HG03196 (cell line): ENCODE measurements at regions not wholly inside any gene's neighbourhood (a gene's known extent, or its start where the extent isn't known, plus 50 kb on each side); places are given as distances from the start of the nearest gene placed in this dataset.
"Not testable (repeated sequence)": the region's sequence is repeated elsewhere in the genome, so short reads cannot be mapped to it uniquely, and the experiment has no call there.

ENCODE experiments used
- ATAC-seq: cut with Tn5 transposase; IDR thresholded peaks from one replicate; pipeline ENCODE4 v1.9.1; 2021; ENCODE audit not compliant: unreplicated experiment

DNA sequence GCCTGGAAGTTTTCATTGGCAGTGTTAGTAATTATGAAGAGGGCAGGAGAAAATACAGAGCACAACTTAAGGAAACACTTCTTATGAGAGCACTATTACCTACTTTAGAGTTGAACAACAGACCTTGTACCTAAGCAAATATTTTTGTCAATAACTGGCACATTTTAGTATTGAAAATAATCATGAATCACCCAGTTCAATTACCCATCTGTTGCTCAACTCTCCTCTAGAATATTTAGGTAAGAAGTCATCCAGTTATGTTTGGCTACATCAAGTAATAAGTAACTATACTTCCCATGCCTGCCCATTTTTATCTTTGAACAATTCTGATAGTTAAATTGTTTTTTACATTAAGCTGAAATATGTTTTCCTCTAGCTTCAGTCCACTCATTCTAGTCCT lies 893.4 kb downstream of the DIAPH3 start:
- no peak for ATAC-seq

DNA sequence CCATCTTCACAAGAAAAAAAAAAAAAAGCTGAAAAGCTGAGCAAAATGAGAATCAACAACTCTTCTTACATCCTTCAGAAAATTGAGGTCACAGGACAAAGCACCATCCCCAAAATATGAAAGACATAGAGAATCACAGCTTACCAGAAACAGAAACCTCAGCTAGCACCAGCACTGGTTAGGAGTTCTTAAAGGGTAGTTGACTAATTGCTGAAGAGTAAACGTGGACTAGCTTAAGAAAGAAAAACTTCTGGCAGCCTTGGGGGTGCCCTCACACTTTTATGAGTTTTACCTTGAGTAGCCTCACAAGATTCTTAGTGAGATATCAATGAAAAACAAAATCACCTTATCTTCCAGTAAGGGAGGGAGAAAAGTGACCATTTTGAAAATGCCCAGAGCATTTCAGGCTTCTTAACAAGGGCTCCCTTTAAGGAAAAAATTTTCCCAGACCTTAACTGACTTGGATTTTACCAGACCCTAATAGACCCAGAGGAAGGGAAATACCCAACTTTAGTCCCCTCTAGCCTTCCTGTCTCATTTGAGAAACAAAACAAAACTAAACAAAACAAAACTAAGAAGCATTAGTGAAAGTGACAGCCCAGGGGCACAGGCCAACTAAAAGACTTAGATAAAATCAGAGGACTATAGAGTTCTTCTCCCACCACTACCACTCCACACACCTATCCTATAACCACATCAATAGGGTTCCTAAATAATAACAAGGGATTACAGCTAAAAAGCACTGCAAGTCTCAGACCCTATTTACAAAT lies 888.6 kb downstream of the DIAPH3 start:
- ATAC-seq, result no peak

DNA sequence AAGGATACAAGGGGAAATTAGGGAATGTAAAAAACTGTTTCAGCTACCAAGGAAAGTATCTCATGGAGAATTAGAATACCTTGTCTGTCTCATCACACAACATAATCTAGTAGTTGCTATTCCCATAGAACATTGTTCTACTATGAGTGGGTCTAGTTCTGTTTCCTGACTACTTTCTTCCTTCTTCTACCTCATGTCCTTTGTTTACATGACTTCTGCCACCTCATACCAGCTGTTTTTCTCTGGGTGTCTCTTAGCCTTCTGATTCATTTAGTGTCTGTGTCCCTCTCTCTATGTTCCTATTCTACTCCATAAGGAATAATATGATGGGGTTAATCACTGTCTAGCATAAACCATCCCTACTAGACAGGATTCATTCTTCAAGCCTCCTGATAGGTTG lies 887.3 kb downstream of the DIAPH3 start:
- no peak for ATAC-seq

DNA sequence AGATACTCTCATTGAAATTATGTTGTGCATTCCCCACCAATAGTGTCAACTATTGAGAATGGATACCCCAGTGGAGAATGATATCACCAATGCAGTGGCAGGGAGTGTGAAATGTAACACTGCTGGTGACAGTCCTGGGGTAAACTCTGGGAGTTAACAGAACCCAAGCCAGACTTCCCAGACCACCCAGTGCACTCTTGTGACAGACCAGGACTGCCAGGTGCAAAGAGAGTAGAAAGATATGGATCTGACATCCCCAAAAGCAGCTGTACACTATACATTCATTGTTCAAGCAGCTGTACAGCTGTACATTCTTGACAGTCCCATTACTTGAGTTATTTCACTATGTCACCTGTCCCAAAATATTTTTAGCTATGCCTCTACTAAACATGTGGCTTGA lies 886.6 kb downstream of the DIAPH3 start:
- no peak for ATAC-seq

DNA sequence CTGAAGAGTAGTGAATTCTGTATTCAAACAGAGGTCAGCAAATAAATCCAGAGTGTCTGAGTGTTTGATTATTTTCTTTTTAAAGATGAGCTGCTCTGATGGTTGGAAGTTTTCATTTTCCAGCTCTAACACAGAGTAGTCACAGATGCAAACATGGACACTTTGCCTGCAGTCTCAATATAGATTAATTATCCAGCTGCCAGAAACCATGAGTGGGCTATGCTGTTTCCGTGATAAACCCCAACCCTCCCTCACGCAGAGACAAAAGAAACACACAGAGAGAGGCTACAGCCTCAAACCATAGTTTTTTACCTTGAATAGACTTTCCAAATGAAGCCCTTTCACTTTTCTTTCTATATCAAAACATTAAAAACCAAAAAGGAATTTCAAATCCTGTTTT lies 884.7 kb downstream of the DIAPH3 start:
- no peak for ATAC-seq

DNA sequence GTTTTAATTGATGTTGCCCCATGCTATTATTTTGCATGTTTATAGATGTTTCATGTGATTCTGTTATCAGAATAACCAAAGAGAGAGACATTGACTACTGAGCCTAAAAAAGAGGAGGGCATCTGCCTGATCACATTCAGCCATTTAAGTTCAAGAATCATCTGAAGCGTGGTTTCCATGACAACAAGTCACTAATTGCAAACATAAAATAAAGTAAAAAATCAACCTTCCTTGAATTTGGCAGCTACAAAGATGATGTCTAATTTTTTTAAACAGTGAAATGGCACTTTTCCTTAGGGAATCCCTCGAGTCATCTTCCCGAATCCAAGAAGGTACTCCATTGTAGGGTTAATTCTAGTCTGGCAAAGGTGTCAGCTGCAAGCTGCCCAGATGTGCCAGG lies 884.2 kb downstream of the DIAPH3 start:
- no peak for ATAC-seq

DNA sequence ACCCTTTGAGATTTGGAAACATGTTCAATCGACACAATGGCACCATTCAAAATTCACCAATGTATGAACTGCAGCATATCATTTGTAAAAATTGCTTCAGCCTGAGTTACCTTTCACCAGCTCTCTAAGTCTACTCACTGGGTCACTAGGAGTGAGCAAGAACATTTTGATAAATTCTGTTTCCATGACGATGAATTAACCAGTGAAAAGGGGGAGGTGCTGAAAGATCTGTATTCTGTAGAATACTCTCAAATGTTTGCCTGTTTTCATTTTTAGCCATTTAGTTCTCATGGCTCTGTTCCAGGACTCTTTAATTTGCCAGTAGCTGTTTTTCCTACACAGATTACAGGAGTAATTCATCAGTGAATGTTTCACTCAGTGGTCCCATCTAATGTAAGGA lies 883.4 kb downstream of the DIAPH3 start:
- no peak for ATAC-seq

DNA sequence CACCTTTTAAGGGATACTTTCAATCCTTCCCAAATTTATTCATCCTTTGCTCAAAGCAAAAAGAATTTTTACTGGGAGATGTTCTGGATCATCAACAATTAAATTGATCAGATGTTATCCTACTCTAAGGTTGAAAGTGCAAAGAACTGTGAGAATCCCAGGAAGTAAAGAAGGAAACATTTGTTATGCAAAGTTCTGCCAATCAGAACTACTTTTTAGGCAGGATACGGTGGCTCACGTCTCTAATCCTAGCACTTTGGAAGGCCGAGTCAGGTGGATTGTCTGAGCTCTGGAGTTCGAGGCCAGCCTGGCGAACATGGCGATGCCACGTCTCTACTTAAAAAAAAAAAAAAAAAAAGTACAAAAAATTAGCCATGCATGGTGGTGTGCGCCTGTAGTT lies 882.3 kb downstream of the DIAPH3 start:
- ATAC-seq, result no peak

DNA sequence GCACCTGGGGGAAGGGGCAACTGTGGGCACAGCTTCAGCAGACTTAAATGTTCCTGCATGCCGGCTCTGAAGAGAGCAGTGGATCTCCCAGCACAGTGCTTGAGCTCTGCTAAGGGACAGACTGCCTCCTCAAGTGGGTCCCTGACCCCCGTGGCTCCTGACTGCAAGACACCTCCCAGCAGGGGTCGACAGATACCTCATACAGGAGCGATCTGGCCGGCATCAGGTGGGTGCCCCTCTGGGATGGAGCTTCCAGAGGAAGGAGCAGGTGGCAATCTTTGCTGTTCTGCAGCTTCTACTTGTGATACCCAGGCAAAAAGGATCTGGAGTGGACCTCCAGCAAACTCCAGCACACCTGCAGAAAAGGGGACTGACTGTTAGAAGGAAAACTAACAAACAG lies 871.5 kb downstream of the DIAPH3 start:
- ATAC-seq, result not testable (repeated sequence)

DNA sequence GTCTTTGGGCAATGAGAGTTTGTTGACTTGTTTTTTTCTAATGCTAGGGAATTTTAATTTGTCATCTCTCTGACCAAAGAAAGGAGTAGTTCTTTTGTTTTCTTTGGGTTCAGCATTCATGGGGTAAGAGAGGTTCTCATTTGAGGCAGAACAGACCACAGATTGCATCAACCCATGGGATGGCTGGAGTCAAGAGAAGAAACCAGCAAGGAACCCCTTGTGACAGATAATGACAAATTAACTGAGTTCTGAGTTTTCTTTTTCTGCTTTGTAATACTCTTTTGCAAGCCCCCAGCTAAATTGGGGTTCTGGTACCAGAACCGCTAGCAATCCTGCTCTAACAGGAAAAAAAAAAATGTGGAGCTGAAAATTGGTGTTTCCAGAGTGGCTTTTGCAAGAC lies 864.1 kb downstream of the DIAPH3 start:
- no peak for ATAC-seq

DNA sequence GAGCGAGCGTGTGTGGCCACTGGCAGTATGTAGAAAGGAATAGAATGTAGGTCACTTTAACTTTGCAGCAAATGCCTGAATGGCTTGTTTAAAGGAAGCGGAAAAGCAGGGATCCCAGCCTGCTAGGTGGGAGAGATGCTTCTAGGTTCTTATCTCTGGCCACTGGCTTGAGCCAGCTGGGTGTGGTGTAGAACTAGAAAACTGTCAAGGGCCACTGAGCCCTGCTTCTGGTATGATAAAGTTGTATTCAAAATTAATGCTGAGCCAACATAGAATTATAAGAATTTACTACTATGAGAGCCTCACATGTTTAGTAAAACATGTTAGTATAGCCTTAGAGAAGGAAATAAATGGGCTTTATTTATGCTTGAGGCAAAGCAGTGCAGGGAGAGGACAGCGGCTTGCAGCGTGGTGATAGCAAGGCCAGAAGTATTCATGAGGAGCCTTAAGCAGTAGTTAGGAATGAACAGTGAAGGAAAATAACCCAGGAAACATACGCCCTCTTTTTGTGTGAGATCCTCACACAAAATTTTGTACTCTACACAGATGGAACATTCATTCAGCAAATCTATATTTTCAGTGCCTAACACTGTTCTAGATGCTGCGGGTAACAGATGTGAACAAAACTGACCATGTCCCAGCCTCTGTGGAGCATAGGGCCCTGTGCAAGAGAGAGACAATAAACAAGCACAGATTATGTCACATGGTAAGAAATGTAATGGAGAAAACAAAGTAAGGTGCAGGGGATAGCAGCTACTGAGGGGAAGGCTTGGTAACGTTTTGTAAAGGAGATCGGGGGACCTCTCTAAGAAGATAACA lies 863.2 kb downstream of the DIAPH3 start:
- no peak for ATAC-seq

DNA sequence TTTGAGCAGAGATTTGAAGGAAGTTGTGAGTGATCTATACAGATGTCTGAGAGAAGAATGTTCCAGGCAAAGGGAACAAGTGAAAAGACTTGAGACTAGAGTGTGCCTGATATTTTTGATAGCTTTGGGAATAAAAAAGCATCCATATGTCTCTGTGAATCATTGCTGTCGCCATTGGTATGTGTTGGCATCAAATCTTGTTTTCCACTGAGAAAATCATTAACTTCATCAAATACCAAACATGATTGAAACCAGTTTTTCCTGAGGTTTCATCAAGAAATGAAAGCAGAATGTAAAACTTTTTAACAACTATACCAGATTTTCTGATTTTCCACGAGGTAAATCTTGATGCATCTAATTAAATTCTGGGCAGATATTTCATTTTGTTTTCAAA lies 862.6 kb downstream of the DIAPH3 start:
- no peak for ATAC-seq

DNA sequence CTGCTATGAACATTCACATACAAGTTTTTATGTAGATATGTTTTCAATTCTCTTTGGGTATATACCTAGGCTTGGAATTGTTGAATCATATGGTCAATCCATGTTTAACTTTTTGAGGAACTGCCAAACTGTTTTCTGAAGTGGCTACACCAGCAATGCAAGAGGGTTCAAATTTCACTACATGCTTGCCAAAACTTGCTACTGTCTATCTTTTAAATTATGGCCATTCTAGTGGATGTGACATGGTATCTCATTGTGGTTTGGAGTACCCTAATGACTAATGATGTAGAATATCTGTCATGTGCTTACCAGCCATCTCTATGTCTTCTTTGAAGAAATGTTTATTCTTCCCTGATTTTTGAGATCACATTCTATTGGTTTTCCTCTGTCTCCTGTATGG lies 860.3 kb downstream of the DIAPH3 start:
- no peak for ATAC-seq

DNA sequence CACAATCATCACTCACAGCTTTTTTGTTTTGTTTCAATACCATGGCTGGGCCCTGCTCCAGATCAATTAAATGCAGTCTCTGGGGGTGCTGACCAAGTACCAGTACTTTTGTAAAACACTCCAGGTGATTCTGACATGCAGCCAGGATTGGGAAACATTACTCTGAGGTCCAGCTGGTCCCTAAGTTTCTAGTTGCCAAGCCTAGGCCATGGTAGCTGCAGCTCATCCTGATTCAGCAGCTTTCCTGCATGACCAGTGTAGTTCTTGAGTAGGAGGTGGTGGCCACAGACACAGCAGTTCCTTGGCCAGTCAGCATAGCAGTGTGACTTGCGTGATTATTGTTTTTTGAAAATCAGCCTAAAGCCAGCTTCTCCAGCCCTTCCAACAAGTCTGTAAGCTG lies 859.1 kb downstream of the DIAPH3 start:
- no peak for ATAC-seq

DNA sequence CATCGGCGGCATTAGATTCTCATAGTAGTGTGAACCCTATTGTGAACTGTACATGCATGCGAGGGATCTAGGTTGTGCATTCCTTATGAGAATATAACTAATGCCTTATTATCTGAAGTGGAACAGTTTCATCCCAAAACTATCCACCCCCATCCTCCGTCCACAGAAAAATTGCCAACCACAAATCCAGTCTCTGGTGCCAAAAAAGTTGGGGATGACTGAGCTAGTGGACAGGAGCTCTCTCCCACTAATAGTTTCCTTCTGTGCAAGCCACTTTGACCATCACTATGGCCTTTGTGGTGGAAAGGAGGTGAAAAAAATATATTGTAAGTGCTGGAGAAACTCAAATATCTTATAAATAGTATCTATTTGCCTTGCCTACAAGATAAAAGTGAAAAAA lies 857.8 kb downstream of the DIAPH3 start:
- no peak for ATAC-seq

DNA sequence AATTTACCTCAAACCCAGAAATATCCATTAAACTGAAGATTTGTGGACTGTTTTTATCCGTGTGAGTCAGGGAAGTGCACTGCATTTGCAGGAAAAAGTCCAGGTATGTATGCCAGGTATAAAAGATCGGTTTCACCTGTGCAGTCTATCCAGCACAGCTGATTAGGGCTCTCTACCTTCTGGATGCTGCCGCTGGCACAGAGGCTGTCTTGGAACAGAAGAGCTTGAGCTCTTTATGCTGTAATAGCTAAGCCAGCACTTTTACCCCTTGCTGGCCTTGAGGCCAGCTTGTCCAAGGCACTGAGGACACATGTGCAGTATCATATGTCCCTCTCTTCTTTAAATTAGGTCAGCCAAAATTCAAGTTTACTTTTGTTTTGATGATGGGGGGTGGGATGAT lies 851.0 kb downstream of the DIAPH3 start:
- ATAC-seq, result no peak

DNA sequence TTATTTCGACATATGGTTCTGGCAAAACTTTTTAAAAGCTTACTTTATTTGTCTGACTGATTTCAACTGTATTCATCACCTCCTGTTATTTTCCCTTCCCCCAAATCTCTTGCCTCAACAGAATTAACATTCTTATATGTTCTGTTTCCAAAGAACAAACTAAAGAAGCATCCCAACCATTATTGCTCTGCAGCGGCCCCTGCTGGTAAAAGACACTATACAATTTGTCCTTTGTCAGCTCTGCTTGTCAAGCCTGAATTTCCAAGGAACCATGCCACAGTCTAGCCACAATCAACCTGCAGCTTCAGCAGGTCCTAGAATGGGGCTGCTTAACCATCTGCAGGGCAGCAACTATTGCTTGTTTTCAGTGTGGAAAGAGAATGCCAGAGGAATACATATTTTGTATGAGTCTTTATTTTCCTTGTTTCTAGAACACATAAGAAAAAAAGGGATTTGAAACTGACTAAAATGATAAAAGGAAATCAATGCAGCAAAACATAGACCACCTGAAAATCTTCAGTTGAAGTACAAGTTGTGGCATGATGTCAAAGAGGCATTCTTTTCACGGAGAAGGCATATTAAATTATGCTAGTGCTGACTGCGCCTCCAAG lies 845.3 kb downstream of the DIAPH3 start:
- ATAC-seq, result no peak

DNA sequence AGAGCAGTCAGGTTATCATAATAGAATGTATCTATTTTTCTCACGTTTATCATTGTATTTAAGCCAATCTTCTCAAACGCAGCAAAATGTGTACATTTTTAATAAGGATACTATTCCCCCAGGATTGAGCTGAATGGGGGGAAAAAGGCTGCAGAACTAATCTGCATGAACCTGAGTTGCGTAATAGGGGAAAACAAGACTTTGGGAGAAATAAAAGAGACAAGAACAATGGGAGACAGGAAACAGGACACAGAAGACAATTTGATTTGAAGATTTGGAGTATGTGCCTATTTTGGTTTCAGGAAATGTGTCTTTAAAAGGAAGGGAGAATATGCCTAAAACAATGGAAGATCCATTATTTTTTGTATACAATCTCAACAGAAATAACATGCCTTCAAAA lies 844.5 kb downstream of the DIAPH3 start:
- no peak for ATAC-seq

DNA sequence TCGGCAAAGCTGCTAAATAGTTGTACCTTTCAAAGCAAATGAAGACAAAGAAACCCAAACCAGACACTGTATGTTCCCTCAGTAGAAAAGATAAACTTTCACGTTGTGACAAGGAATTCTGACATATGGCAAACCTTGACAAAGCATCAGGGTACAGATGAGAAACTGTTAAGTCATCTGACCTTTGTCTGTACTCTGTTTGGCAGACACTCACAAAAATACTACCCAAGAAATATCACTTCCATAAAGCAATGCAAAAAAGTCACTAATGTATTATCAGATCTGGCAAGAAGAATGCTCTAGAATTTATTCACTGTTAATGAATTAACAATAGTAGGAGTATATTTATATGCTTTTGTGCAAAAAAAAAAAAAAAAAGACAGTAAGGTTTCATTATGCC lies 843.7 kb downstream of the DIAPH3 start:
- no peak for ATAC-seq

DNA sequence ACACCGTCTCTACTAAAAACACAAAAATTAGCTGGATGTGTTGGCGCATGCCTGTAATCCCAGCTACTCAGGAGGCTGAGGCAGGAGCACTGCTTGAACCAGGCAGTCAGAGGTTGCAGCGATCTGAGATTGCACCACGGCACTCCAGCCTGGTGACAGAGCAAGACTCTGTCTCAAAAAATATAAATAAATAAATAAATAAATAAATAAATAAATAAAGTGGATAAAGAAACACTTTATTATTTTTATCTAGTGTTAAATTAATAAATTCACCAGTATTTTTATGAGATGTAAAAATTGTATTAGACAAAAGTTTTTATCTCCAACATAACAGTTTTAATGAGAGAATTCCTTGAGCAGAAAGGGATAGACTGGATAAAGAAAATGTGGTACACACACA lies 839.3 kb downstream of the DIAPH3 start:
- ATAC-seq, result not testable (repeated sequence)

DNA sequence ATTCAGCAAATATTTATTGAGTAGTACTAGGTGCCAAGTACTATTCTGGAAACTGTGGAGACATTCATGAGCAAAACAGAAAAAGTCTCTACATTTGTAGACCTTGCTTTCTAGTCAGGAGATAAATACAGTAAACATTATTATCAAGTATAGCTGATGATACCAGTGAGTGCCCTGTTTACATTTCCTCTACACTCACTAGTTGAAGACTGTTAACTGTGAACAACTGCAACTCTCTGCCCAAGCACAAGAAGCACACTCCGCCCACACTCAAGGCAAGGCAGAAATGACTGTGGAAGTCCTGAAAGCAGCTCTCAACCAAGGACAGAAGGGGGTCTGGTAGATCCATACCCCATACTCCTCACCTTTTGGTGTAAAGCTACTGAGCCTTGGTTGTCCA lies 837.0 kb downstream of the DIAPH3 start:
- no peak for ATAC-seq

DNA sequence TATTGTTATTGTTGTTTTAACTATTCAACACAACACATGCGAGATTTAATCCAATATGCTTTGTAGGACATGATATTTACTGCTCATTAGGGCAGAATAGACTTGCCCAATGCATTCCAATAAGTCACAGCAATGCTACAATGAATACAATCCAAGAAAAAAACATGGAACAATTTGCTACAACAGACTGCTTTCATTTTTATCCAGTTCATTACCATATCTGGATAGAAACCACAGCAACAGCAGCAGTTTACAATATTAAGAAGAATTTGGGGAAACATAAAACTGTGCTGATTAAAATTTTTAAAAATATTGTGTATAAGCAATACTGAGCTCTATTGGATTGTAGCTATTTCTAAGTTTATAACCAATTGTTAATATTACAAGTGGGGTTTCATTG lies 833.0 kb downstream of the DIAPH3 start:
- ATAC-seq, result no peak
